Inflammatory macrophage treated with lipopolysaccharide for 1 hour (primary cell): ENCODE measurements at regions not wholly inside any gene's neighbourhood (a gene's known extent, or its start where the extent isn't known, plus 50 kb on each side); places are given as distances from the start of the nearest gene placed in this dataset.
"Not testable (repeated sequence)": the region's sequence is repeated elsewhere in the genome, so short reads cannot be mapped to it uniquely, and the experiment has no call there.

Experiments used
- DNase-seq, 2 donors: peaks; one replicate each; pipeline ENCODE4 v3.0.0-alpha.2; 2020 to 2022

DNA sequence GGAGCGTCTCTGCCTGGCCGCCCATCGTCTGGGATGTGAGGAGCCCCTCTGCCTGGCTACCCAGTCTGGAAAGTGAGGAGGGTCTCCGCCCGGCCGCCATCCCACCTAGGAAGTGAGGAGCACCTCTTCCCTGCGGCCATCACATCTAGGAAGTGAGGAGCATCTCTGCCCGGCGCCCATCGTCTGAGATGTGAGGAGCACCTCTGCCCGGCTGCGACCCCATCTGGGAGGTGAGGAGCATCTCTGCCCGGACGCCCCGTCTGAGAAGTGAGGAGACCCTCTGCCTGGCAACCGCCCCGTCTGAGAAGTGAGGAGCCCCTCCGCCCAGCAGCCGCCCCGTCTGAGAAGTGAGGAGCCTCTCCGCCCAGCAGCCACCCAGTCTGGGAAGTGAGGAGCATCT, 84.5 kb downstream of the IDS start:
- DNase-seq = not testable (repeated sequence)

DNA sequence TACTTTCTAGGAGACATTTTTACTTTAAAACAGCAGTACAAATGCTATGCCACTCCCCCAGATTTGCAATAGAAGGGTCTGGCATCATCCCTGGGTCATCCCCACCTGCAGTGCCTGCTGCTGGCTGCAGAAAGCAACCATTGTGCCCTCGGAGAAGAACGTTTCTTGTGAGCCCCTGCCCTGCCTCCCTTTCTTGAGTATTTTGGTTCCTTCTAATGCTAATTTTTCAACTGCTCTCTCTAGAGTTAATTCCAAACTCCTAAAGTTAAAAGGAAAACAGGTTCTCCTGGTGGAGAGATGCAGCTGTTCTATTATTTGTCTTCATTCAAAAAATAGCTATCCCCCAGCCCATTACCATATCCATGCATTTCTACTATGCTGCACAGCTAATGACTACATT, 107.1 kb downstream of the IDS start:
- no peak for DNase-seq

DNA sequence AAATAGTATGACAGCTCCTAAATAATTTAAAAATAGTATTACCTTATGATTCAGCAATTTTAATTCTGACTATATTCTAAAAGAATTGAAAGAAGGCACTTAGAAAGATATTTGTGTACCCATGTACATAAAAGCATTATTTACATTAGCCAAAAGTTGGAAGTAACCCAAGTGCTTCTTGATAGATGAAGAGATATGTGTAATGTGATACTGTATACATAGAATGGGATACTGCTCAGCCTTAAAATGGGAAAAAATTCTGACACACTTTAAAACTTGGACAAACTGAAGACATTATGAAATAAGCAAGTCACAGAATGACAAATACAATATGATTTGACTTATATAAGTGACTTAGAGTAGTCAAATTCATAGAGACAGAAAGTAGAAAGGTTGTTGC, 112.2 kb downstream of the IDS start:
- no peak for DNase-seq

DNA sequence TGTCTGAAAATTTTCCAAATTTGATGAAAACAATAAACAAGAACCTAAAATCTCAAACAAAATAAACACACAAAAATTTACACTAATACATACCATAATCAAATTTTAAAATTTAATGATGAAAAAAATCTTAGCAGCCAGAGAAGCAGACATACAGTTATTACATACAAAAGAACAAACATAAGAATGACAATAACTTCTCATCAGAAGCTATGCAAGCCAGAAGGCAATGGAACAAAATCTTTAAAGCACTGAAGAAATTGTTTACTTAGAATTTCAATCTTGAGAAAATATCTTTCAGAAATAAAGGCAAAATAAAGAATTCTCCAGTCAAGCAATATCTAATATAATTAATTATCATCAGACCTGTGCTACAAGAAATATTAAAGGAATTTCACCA, 121.3 kb downstream of the IDS start:
- DNase-seq = no peak

DNA sequence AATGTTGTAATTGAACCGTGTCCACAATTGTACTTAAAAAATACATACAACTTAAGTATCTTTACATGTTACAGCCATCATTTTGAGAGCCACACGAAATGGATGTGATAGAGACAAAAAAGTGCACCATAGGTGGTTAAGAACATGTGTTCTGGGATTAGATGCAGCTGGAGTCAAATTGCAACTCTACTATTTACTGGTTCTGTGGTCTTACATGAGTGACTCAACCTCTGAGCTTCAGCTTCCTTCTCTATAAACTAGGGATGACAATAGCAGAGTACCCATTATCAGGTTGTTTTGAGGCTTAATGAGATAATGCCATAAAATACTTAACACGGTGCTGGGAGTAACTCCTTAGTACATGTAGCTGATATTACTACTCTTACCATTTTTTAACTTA, 130.4 kb downstream of the IDS start:
- no peak for DNase-seq

DNA sequence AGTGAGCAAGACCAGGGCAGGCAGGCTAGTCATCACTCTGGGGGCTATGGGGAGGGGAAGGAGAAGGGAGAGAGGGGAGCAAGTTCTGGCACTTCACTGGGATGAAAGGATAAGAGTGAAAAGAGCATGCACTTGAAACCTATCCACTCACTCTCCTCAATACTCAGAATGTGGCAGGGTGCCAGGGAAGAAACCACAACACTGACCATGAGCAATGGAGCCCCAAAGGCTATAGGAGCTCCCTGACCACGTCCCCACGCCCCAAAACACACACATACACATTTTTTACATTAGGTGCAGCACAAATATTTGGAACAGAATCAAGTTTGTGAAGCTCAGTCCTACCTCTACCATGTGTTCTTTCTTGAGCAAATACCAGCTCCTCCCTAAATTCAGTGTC, 132.2 kb downstream of the IDS start:
- no peak for DNase-seq

DNA sequence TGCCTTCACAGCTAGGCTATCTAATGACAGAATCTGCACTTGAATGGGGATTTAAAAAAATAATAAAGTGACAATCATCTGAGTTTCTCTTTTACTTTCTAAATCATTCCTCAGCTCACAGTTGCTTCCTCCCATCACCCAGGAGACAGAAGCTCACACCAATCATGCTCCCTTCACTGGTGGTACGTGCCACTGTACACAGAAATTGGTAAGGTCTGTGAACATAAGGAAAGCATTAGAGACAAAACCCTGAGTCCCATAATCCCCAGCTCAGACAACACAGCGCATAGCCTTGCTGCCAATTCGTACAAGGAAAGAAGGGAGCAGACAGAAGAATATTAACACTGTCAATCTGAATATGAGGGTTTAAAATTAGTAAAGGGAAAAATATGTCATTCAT, 133.1 kb downstream of the IDS start:
- no peak for DNase-seq

DNA sequence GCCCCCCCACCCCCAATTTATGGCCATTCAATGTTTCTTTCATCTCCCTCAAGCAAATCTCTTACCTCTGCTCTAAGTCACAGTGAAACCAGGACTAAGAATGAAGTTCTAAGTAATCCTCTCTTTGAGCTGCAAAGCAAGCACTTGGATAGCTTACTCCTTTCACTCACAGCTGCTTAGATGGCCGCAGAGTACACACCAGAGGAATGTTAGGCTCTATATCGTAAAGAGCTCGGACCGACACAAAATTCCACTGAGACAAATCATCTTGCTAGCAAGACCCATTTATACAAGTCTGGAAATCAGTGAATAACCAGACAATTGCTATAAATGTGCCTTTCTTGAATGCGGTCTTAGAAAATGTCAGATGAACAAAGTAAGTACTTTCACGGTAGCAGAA, 135.0 kb downstream of the IDS start:
- DNase-seq = no peak

DNA sequence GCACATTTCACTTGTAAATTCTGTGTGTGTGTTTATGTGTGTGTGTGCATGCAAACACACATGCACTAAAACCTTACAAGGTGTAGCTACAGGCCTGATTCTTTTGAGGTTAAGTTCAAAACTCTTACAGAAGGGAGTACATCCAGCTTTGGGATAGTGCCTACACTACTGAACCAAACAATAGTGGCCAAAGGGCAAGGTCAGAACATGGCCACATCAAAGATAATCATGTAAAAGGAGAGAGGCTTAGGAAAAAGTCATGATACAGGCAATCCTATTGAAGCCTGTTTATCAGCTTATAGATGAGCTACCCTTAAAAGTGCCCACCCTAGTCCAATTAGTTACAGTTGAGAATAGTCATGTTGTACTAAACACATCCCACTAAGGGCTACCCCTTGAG, 139.6 kb downstream of the IDS start:
- no peak for DNase-seq

DNA sequence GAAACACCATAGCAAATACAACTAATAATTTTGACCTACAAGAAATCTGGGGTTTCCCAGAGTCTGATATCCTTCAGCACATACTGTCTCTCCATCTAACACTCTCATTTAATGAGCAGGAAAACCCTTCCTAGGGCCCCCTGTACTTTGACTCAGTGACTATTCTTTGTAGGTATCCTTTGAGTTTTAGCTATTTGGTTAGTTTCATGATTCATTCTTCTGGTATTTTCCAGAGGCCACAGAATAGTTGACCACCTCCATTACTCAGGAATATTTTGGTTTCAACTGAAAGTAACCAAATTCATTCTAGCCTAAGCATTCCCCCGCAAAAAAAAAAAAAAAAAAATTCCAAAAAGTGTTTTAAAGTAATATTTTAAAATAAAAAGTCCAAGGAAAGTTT, 140.0 kb downstream of the IDS start:
- DNase-seq = no peak

DNA sequence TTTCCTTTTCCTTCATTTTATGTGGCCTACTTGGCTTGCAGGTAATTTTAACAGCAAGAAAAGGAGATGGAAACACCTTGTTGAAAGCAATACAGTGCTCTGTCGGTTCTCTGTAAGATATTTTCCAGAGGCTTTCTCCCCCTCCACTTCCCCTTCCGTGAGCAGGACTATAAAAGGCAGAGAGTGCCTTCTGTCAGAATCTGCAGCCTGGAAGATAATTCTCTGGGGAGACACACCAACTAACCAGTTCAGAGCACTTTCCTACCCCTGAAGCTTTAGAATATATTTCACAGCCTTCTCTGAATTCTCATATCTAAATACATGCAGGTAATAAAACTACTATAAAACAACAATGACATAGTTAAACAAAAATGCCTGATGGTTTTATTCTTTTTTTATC, 141.1 kb downstream of the IDS start:
- no peak for DNase-seq

DNA sequence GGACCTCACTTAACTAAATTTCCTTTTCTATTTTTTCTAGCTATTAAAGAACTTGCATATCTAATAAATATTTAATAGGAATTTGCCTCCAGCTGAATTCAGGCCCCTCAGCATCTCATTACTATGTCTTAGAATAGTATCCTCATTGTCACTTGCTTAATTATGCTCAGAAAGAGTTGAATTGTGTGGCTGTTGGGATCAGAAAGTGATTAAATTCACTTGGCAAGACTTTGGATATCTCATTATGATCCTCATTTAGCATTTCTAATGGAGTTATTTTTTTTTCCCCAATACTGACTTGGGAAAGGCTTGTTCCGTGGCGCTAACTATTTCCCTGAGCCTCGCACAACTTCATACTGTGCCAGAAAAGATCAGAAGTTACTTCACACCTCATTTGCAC, 158.8 kb downstream of the IDS start:
- DNase-seq = no peak

DNA sequence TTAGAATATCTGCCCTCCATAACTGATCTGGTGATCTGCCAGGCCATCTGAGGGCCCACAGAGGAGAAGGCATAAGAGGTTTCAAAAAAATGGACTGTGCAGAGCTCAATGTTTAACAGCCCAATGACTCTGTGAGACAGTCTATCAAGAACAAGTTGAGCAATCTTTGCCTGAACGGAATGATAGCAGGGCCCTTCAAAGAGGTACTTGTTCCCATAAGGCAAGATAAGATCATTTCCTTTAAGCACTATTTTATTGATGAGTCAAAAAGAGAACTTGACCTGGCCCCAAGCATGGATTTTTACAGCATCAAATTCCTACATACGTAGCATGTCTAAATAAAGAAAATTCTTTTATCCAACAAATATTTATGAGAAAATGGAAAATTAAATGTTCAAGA, 182.8 kb downstream of the IDS start:
- DNase-seq = no peak

DNA sequence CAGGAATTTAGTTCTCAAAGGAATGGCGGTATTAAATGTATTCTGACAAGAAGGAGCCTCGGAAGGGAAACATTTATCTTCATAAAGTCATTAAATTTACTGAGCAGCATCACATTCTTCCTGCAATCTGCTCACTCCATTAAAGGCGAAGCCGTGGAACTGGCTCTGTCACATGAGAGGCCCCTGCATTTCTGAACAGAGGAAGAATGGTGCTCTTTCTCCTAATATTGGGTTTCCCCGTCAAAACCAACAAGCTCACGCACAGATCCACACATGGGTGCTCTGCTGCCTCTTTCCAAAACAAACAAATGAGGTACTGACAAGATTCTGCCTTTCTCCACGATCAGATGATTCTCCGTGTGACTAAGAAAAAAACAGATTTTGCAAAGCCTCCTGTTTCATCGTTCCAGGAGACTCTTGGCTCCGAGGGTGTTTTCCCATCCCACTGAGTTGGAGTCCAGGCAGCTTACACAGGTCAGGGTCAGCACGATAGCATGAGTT, 191.2 kb downstream of the IDS start:
- no peak for DNase-seq

DNA sequence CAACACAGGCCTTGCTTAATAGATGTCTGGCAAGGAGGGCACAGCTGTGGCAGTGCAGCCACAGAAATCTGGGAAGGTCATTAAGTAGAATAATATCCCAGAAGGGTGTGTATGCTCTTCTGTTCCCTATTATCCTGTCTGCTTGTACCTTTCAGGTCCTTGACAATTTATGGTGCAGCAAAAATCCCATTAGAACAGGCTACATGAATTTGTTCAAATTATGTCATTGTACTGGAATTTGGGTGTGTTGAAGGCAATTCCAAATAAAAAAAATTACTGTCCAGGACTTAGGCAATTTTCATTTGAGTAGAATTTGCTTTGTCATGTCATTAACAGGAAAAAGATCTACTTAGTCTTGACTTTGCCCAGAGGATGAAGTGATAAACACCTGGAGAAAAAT, 192.1 kb downstream of the IDS start:
- DNase-seq = no peak

DNA sequence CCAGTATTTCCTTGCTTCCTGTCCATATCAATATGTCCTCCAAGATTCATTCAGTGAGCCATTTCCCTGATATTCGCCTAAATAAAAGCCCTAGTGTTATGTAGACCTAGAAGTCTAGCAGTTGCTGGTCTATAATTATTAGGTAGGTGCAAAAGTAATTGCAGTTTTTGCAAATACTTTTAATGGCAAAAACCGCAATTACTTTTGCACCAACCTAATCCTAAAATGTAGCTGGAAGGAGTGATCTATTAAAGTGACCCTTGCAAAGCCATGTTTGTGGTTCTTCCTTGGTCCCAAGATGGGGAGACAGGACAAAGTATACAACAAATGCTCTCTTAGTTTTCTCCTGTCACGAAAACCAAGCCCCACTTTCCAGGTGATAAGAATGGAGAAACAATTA, 193.0 kb downstream of the IDS start:
- DNase-seq = no peak

DNA sequence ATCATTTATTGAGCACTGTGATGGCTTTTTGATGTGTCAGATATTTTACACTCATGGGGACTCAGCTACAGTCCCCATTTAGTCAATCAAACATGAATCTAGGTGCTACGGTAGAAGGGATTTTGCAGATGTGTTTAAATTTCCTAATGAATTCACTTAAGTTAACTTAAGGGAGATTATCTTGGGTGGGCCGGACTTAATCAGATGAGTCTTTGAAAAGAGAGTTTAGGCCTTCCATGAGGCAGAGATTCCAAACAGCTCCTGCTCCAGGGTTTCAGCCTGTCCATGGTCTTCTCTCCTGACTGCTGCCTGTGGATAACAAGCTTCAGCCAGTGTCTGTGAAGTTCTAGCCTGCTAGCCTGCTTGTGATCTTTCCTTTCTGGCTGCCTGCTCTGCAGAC, 202.4 kb downstream of the IDS start:
- no peak for DNase-seq

DNA sequence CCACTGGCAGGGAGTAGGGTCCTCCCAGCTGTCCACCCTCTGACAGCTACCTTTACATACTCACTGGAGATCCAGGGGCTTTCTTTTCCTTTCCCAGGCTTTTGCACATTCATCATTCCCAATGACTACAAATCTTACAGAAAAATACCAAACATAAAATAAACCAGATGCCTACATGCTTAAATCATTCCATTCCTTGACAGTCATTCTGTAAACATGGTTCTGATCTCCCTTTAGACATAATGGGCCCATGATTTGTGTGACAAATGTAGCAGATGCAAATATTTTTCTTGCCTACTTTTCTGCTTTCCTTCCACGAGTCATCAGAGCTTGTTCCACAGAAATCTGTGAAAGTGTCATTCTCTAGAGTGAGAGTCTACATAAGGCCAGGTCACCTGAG, 207.0 kb downstream of the IDS start:
- DNase-seq = no peak

DNA sequence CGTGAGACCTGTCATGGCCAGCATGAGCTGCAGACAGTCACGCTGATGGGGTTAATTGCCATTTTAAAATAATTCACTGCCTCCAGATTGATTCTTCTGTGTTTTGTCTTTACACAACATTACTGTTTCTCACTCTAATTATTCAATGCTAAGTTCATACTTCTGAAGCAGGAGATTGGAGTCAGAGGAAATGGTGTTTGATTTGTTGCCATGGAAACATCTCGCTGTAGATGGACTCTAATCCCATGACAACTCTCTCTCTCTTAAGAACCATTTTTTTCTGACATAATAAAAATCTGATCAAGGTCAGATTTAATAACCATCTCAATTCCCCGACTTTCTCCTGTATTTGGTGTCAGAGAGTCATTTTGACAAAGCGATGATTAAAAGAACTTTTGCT, 209.0 kb downstream of the IDS start:
- no peak for DNase-seq

DNA sequence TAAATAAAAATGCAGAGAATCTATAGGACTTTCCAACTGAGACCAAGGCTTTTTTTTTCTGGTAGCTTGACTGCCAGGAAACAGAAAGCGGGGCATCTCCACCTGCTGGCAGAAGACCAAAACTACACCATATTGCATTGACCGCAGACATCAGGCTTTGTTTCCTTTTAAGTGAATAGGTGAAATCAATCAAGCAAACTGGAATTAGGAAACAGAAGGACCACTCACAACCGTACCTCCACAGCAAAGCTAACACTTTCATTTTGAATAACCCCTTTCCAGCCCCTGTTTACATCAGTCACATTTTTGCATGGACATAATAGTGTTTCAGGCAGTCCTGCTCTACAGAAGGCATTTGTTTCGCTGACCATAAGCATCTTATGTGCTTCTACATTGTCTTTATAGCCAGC, 218.2 kb downstream of the IDS start:
- peak in 1 of 2 donors; percentile 27 for DNase-seq

DNA sequence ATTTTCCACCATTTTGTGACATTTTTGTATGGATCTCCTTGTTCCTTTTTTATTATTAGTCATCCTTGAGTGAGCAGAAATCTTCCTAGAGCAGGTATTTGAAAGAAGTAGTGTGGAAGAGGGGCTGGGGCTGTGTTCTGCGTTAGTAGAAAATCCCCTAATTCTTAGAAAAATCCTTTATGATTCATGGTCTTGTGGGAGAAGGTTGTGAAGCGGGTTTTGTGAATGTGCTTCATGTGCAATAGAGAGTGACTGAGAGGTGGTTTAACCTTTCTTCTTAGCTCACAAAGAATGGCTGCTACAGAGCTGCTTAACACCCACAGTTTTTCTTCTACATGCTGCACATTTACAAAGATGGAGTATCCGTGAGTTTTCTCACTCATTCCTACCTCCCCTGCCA, 220.5 kb downstream of the IDS start:
- DNase-seq = no peak

DNA sequence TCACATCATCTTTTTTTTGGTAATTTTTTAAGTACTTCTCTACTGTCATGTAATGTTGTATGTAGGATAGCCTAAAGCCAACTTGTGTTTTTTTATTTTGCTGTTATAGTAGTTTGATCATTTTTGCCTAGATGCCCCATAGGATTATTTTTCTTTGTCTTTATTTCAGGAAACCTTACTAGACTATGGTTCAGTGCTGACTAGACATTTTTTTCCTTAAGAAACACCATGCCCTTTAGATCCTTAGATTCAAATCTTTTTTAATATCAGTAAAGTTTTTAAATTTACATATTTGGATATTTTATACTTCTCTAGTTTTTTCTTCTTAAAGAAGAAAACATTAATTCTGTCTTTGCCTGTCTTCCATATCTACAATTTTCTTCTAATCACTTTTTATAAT, 221.3 kb downstream of the IDS start:
- DNase-seq = no peak

DNA sequence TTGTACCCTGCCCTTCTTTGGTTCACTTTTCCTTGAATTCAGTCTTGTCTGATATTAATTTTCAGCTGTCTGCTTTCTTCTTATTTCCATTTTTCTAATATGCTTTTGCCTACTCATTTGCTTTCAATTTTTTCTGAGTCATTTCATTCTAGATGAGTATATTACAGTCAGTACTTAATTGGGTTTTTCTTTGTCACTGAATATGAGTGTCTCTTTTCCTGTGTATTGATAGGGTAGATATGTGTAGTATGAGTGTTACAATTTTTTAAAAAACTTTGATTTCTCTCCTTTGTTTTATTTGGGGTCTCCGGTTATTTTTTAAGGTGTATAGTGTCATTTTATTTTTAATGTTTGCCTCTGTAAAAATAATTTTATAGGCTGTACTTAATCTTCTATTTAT, 222.2 kb downstream of the IDS start:
- no peak for DNase-seq

DNA sequence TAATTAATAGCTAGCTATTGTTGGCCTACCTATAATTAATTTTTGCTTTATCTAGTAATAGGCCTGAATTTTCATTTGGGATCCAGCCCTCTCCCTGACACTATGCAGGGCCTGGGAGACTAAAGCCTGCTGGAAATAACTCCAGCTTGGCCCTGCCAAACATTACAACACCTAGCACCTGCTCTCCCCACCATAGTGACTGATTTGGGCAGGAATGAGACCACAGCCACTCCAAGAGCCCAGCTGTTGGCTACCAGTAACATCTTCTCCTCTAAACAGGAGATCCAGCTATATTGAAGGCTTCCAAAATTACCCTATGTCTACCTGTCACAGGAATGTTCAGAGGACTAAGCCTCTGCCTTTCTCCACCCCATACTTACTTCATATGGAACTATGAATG, 225.1 kb downstream of the IDS start:
- no peak for DNase-seq

DNA sequence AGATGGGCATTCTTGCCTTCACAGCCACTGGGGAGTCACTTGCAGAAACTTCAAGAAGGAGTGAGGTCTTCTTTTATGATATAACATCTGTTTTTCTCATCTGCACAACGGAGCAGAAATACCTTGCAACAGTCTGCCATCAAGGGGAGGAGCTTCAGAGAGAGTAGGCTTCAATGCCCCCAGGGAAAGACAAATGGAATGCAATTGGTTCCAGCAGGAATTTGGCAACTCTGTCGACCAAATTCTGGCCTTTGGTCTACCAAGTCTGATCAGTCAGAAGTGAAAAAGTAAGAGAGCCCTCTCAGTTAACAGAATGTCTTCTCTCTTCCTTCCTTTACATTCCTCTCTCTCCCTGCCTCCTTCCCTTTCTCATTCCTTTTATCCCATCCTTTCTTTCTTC, 229.3 kb downstream of the IDS start:
- no peak for DNase-seq

DNA sequence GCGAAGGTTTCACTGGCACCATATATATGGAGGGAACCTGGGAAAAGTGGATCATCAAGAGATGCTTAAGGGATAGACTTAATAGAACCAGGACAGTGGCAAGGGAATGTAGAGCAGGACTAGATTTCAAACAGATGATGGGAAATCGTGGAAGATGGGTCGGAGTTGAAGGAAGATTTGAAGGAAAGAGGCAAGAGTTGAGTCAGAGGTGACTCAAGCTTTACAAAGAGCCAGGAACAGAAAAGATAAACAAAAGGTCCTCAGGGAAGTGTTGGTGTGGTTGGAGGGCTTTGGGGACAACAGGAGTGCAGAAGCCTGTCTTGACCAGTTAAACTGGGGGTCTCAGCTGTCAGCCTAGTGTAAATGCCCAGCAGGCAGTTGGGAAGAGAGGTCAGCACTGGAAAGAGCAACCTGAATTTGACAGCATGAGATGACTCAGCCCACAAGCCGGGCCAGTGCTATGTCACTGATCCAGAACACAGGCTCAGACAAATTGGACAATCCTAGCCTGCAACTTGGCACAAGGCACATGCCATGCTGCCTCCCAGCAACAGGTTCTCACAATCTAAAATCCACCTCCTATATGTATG, 230.5 kb downstream of the IDS start:
- no peak for DNase-seq
